MM.1S (cell line): ENCODE measurements at regions not wholly inside any gene's neighbourhood (a gene's known extent, or its start where the extent isn't known, plus 50 kb on each side); places are given as distances from the start of the nearest gene placed in this dataset.

Source experiments
- DNase-seq: peaks from one replicate; pipeline ENCODE4 v3.0.0-alpha.2; 2015
- H2AFZ ChIP-seq: fragments of 300-600 bp; sonication (generic); 2 replicates; pipeline ENCODE4 v1.6.0; 2016; ENCODE audit warnings: antibody characterized with exemption, low read length
- H3F3A ChIP-seq: fragments of 300-600 bp; sonication (generic); 2 replicates; pipeline ENCODE4 v1.6.1; 2016; ENCODE audit warnings: mild to moderate bottlenecking, antibody characterized with exemption, low read length, moderate library complexity, mixed read lengths; ENCODE audit not compliant: insufficient read depth
- H3K27ac ChIP-seq: fragments of 300-600 bp; sonication (generic); 2 replicates; pipeline ENCODE4 v1.5.1; 2016; ENCODE audit warnings: mild to moderate bottlenecking, low read length
- H3K27me3 ChIP-seq: fragments of 300-600 bp; sonication (generic); replicated peaks from 2 replicates; pipeline ENCODE4 v1.6.0; 2016; ENCODE audit warnings: low read length; ENCODE audit not compliant: insufficient read depth
- H3K36me3 ChIP-seq: fragments of 300-600 bp; sonication (generic); replicated peaks from 2 replicates; pipeline ENCODE4 v1.6.1; 2016; ENCODE audit warnings: mild to moderate bottlenecking, low read length, mixed read lengths; ENCODE audit not compliant: insufficient read depth
- H3K4me1 ChIP-seq: fragments of 300-600 bp; sonication (generic); 2 replicates; pipeline ENCODE4 v1.6.1; 2016; ENCODE audit warnings: low read length, mixed read lengths
- H3K4me2 ChIP-seq: fragments of 300-600 bp; sonication (generic); 2 replicates; pipeline ENCODE4 v1.6.0; 2016; ENCODE audit warnings: low read depth, low read length
- H3K4me3 ChIP-seq: fragments of 300-600 bp; sonication (generic); 2 replicates; pipeline ENCODE4 v1.5.1; 2016; ENCODE audit warnings: low read length, mixed read lengths
- H3K79me2 ChIP-seq: fragments of 300-600 bp; sonication (generic); 2 replicates; pipeline ENCODE4 v1.6.1; 2016; ENCODE audit warnings: mixed run types, low read length, mixed read lengths
- H3K9ac ChIP-seq: fragments of 300-600 bp; sonication (generic); 2 replicates; pipeline ENCODE4 v1.6.1; 2016; ENCODE audit warnings: low read length, mixed read lengths
- H3K9me2 ChIP-seq: fragments of 300-600 bp; sonication (generic); replicated peaks from 2 replicates; pipeline ENCODE4 v1.6.1; 2016; ENCODE audit warnings: mild to moderate bottlenecking, low read length, mixed read lengths; ENCODE audit not compliant: insufficient read depth
- H3K9me3 ChIP-seq: fragments of 300-600 bp; sonication (generic); replicated peaks from 2 replicates; pipeline ENCODE4 v1.6.1; 2016; ENCODE audit warnings: mild to moderate bottlenecking, low read length, mixed read lengths; ENCODE audit not compliant: insufficient read depth
- H4K20me1 ChIP-seq: fragments of 300-600 bp; sonication (generic); 2 replicates; pipeline ENCODE4 v1.6.1; 2016; ENCODE audit warnings: mild to moderate bottlenecking, low read length, moderate library complexity, mixed read lengths; ENCODE audit not compliant: insufficient read depth
- EZH2 ChIP-seq: fragments of 300-600 bp; sonication (generic); optimal IDR thresholded peaks from 2 replicates; pipeline ENCODE3; 2017; ENCODE audit warnings: low read depth, mild to moderate bottlenecking, antibody characterized with exemption, low read length, mixed read lengths
- EZH2phosphoT487 ChIP-seq: fragments of 300-600 bp; sonication (generic); IDR thresholded peaks from 2 replicates; pipeline ENCODE4 v1.6.1; 2018; ENCODE audit warnings: antibody characterized with exemption, low read length
- TF ChIP-seq, protein P1 (sequence below): fragments of 300-600 bp; sonication (generic); IDR thresholded peaks from 2 replicates; pipeline ENCODE4 v1.5.1; 2016; ENCODE audit warnings: antibody characterized with exemption, low read length, mixed read lengths

DNA sequence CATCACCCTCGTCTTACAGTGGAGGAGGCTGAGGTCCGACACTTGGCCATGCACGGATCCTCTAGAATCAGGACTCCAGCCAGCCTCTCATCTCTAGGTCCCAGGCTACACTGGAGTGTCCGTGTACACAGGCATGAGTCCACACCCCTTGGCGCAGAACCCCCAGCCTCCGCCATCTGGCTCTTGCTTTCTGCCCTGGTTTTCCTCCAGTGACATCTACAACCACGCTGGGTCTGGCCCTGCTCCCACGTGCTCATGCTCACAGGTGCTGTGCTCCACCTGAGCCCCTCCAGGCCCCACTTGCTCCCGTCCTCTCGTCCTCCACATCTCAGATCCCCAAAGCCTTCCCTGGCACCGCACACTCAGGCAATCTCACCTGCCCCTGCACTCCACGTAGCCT is 260.8 kb downstream of the ENGASE start:
- no peak overlapping the region for H3K9ac ChIP-seq

DNA sequence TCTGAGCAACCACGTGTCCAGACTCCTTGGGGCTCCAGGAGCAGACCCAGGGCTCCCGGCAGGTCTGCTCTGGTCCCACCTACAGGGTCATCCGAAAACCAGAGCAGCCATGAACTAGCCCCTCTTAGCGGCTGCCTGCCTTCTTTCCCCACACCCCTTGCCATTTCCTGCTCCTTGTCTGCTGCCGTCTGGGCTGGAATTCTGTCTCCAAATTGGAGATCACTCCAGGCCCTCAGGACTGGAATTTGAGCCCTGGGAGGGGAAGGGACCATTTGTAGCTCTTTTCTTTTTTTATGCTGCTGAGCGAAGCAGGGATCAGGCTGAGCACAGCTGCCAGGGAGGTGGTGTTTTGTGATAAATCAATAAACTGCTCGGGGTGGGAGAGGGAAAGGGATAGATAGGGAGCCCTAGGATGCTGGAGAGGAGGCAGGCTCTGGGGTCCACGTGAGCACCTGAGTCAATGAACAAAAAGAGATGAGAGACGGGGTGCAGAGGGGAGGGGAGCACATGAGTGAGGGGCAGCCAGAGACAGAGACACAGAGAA is 257.5 kb downstream of the ENGASE start:
- Histone ChIP-seq H3K9me3 (no peaks in the 10 kb centered on the region), H3K79me2 (no peaks in the 10 kb centered on the region), H3F3A (no peaks in the 10 kb centered on the region), H3K4me1 (peaks cover 18% of the 10 kb centered on the region), H3K9ac (no peak overlapping the region), H3K27ac (peak overlapping the region; percentile 46; the same call in 1 of the 2 replicates), H3K27me3 (peaks cover 43% of the 10 kb centered on the region), H2AFZ (peak overlapping the region; percentile 54; the same call in 1 of the 2 replicates), H4K20me1 (no peaks in the 10 kb centered on the region), H3K4me2 (peak overlapping the region; percentile 45; the same call in 1 of the 2 replicates), H3K9me2 (no peaks in the 10 kb centered on the region), H3K36me3 (no peaks in the 10 kb centered on the region), H3K4me3 (no peak overlapping the region)
- DNase-seq = no peak
- TF ChIP-seq EZH2phosphoT487 (no peak), EZH2 (no peak)
- TF ChIP-seq, protein P1, sequence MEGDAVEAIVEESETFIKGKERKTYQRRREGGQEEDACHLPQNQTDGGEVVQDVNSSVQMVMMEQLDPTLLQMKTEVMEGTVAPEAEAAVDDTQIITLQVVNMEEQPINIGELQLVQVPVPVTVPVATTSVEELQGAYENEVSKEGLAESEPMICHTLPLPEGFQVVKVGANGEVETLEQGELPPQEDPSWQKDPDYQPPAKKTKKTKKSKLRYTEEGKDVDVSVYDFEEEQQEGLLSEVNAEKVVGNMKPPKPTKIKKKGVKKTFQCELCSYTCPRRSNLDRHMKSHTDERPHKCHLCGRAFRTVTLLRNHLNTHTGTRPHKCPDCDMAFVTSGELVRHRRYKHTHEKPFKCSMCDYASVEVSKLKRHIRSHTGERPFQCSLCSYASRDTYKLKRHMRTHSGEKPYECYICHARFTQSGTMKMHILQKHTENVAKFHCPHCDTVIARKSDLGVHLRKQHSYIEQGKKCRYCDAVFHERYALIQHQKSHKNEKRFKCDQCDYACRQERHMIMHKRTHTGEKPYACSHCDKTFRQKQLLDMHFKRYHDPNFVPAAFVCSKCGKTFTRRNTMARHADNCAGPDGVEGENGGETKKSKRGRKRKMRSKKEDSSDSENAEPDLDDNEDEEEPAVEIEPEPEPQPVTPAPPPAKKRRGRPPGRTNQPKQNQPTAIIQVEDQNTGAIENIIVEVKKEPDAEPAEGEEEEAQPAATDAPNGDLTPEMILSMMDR = no peak

More for the DNA sequence above, 260.8 kb downstream of the ENGASE start:
- H4K20me1 ChIP-seq = no peaks in the 10 kb centered on the region
- no peak for DNase-seq
- no peaks in the 10 kb centered on the region for H3K79me2 ChIP-seq
- peaks cover 29% of the 10 kb centered on the region for H3K4me1 ChIP-seq
- peaks cover 13% of the 10 kb centered on the region; the same call in 1 of the 2 replicates for H3K27me3 ChIP-seq
- no peak overlapping the region for H3K27ac ChIP-seq
- H3K4me3 ChIP-seq = no peak overlapping the region
- H2AFZ ChIP-seq = no peak overlapping the region
- H3K9me3 ChIP-seq = no peaks in the 10 kb centered on the region
- peaks cover 3% of the 10 kb centered on the region for H3F3A ChIP-seq
- H3K9me2 ChIP-seq = no peaks in the 10 kb centered on the region
- TF ChIP-seq EZH2phosphoT487 (no peak), EZH2 (no peak)
- TF ChIP-seq, protein P1 = no peak
- no peaks in the 10 kb centered on the region for H3K36me3 ChIP-seq
- H3K4me2 ChIP-seq = no peak overlapping the region

DNA sequence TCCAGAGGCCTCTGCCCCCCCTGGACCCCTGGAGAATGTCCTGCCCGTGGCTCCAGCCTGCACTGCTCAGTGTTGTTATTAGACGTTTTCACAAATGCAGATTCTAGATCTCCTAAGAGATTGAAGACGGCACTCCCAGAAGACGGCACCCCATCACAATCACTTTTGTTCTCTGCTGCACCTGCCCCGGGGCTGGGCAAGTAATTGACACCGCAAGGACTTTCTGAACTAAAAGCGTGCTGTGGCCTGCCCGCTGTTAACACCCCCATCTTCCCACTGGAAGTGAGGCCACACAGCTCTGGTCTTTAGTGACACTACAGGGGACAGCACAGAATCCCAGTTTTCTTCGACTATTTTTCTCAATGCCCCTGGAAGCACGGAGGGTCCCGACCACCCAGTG is 256.9 kb downstream of the ENGASE start:
- peak overlapping the region; percentile 54 for H2AFZ ChIP-seq
- no peak overlapping the region for H3K9ac ChIP-seq
- peaks cover 49% of the 10 kb centered on the region for H3K27me3 ChIP-seq
- no peaks in the 10 kb centered on the region for H3F3A ChIP-seq
- no peak overlapping the region for H3K4me3 ChIP-seq
- peak; percentile 64 for DNase-seq
- no peaks in the 10 kb centered on the region for H3K79me2 ChIP-seq
- H3K4me1 ChIP-seq = peaks cover 18% of the 10 kb centered on the region
- no peak for TF ChIP-seq EZH2phosphoT487
- no peak for TF ChIP-seq EZH2
- TF ChIP-seq, protein P1 = no peak
- peak overlapping the region; percentile 46; the same call in 1 of the 2 replicates for H3K27ac ChIP-seq
- H3K4me2 ChIP-seq = peak overlapping the region; percentile 45; the same call in 1 of the 2 replicates
- no peaks in the 10 kb centered on the region for H3K9me3 ChIP-seq
- no peaks in the 10 kb centered on the region for H4K20me1 ChIP-seq
- no peaks in the 10 kb centered on the region for H3K9me2 ChIP-seq
- no peaks in the 10 kb centered on the region for H3K36me3 ChIP-seq
